Psoas muscle (tissue), 7 donors: ENCODE measurements at regions not wholly inside any gene's neighbourhood (a gene's known extent, or its start where the extent isn't known, plus 50 kb on each side); places are given as distances from the start of the nearest gene placed in this dataset.
"Not testable (repeated sequence)": the region's sequence is repeated elsewhere in the genome, so short reads cannot be mapped to it uniquely, and the experiment has no call there.

Experiments
- ATAC-seq, 4 donors: fragments of 200-7000 bp; cut with Tn5 transposase; one replicate each; pipeline ENCODE4 v1.9.1; 2020; ENCODE audit warnings: moderate library complexity in 3 of 4, mild to moderate bottlenecking in 2 of 4
- DNase-seq, 2 donors: peaks; one replicate each; pipeline ENCODE4 v3.0.0-alpha.2; 2020
- H3K27ac ChIP-seq: fragments of 200-600 bp; one replicate; pipeline ENCODE4 v1.8.0; 2022
- H3K27me3 ChIP-seq, 3 donors: fragments of 200-600 bp in 1 of 3; one replicate each; pipeline versions ENCODE4 v1.6.1 to v1.8.0; 2013 to 2022; ENCODE audit warnings: low read length in 2 of 3, mild to moderate bottlenecking in 2 of 3, moderate library complexity in 1 of 3; ENCODE audit not compliant: insufficient read depth in 3 of 3
- H3K36me3 ChIP-seq, 2 donors: fragments of 200-600 bp in 1 of 2; one replicate each; pipeline versions ENCODE4 v1.6.1 to v1.8.0; 2013 to 2022; ENCODE audit warnings: low read depth in 1 of 2, mild to moderate bottlenecking in 1 of 2, moderate library complexity in 1 of 2; ENCODE audit not compliant: insufficient read depth in 1 of 2
- H3K4me1 ChIP-seq: fragments of 200-600 bp; one replicate; pipeline ENCODE4 v1.8.0; 2022
- H3K4me3 ChIP-seq: fragments of 200-600 bp; one replicate; pipeline ENCODE4 v1.8.0; 2022; ENCODE audit warnings: mild to moderate bottlenecking
- H3K9me3 ChIP-seq: fragments of 200-600 bp; one replicate; pipeline ENCODE4 v1.8.0; 2022
- WGBS, 3 donors: extraction: QIAGEN DNeasy Blood & Tissue Kit; methylation state at CpG; one replicate each; pipeline versions ENCODE4 v1.1.6 to v1.1.7; 2013; 5-methylcytosine and 5-hydroxymethylcytosine counted together
- intact Hi-C, 2 donors: fragments of 100-400 bp; cut with DNase I; formaldehyde crosslinking; loops; one replicate each; pipeline versions ENCODE4 v1.11.0 to v1.14.2; 2022
- TF ChIP-seq, protein P1 (sequence below): fragments of 200-600 bp; IDR thresholded peaks from one replicate; pipeline ENCODE4 v1.8.0; 2022; ENCODE audit warnings: antibody characterized with exemption
- donor health status: healthy with polysubstance abuse.
- donor health status: DM: no; HTN: no; CAD: no; lungs with moderate emphysema.
- donor health status: Bipolar disorder and iron deficiency.
- donor health status: healthy.
- donor health status: DM: yes; HTN: yes; CAD: no.
- donor health status: DM: no; HTN: no; CAD: no.
- donor health status: DM: yes; HTN: yes; CAD: no.

DNA sequence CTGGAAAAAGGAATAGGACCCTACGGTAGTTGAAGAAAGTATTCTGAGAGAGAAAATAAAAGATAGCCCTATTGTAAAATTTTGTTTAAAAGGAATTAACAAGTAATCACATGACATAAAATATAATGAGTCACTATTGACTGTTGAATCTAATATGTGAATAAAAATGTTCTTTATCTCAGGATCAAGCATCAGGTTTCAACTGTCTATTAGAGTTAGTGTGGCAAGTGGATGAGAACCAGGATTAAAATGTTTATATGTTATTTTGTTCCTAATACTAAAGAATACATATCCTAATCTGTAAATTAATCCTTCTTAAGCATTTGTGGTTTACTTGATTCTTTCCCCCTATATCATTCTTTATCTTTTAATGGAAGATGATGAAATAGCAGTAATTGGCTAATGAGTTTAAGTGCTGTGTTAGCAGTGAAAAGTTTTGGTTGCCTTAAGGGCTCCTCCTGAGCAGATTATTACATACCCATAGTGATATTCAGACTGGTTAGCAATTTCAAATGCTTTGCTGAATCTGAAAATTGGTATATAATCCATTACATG is 101.8 kb upstream of the BCHE start:
- H3K27me3 ChIP-seq, result no peaks in the 10 kb centered on the region
- H3K9me3 ChIP-seq, result peaks cover 3% of the 10 kb centered on the region
- no peak overlapping the region for H3K27ac ChIP-seq
- TF ChIP-seq, protein P1, sequence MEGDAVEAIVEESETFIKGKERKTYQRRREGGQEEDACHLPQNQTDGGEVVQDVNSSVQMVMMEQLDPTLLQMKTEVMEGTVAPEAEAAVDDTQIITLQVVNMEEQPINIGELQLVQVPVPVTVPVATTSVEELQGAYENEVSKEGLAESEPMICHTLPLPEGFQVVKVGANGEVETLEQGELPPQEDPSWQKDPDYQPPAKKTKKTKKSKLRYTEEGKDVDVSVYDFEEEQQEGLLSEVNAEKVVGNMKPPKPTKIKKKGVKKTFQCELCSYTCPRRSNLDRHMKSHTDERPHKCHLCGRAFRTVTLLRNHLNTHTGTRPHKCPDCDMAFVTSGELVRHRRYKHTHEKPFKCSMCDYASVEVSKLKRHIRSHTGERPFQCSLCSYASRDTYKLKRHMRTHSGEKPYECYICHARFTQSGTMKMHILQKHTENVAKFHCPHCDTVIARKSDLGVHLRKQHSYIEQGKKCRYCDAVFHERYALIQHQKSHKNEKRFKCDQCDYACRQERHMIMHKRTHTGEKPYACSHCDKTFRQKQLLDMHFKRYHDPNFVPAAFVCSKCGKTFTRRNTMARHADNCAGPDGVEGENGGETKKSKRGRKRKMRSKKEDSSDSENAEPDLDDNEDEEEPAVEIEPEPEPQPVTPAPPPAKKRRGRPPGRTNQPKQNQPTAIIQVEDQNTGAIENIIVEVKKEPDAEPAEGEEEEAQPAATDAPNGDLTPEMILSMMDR, result no peak
- no peak for DNase-seq
- no peak overlapping the region for H3K4me3 ChIP-seq
- WGBS, 3 donors, result 89 to 93% (median 89%) methylated on average over 1 of the region's 1 CpG
- no peak for ATAC-seq
- intact Hi-C loops, result no loop called here
- H3K36me3 ChIP-seq, result no peaks in the 10 kb centered on the region
- no peaks in the 10 kb centered on the region for H3K4me1 ChIP-seq

DNA sequence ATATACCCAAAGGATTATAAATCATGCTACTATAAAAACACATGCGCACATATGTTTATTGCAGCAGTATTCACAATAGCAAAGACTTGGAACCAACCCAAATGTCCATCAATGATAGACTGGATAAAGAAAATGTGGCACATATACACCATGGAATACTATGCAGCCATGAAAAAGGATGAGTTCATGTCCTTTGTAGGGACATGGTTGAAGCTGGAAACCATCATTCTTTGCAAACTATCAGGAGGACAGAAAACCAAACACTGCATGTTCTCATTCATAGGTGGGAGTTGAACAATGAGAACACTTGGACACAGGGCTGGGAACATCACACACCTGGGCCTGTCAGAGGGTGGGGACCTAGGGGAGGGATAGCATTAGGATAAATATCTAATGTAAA is 98.9 kb upstream of the BCHE start:
- H3K4me1 ChIP-seq, H3K9me3 ChIP-seq, H3K27me3 ChIP-seq, ATAC-seq, H3K4me3 ChIP-seq, H3K27ac ChIP-seq, intact Hi-C loops, DNase-seq, H3K36me3 ChIP-seq: not testable (repeated sequence)
- 93 to 100% (median 100%) methylated on average over 1 of the region's 1 CpG for WGBS, 3 donors

DNA sequence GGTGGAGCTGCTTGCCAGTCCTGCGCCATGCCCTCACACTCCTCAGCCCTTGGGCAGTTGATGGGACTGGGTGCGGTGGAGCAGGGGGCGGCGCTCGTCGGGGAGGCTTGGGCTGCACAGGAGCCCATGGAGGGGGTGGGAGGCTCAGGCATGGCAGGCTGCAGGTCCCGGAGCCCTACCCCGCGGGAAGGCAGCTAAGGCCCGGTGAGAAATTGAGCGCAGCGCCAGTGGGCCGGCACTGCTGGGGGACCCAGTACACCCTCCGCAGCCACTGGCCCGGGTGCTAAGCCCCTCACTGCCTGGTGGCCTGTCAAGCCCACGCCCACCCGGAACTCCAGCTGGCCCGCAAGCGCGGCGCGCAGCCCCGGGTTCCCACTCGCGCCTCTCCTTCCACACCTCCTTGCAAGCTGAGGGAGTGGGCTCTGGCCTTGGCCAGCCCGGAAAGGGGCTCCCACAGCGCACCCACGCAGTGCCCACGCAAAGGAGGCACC is 87.1 kb upstream of the BCHE start:
- H3K27ac ChIP-seq, H3K36me3 ChIP-seq, ATAC-seq, H3K4me3 ChIP-seq, intact Hi-C loops, H3K4me1 ChIP-seq, H3K9me3 ChIP-seq, H3K27me3 ChIP-seq, DNase-seq: not testable (repeated sequence)
- 91 to 97% (median 94%) methylated on average over 21 to 29 of the region's 29 CpGs for WGBS, 3 donors

DNA sequence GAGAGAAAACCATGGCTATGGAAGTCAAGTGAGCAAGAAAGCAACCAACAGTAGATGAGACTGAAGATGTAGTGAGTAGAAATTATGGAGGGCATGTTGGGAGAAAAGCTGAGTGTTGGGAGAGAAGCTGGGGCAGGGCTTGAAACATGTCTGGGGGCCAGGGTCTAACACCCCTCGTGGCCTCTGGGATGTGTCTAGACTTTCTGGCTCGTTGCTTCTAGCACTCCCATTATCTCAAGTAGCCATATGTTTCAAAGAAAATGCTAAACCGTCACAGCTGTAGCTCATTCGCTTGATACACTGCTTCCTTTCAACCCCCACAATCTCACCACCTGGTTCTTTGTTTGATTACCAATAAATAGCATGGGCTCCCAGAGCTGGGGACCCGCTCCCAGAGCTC is 83.8 kb upstream of the BCHE start:
- DNase-seq (no peak), ATAC-seq (no peak)
- Histone ChIP-seq H3K4me1 (no peaks in the 10 kb centered on the region), H3K36me3 (no peaks in the 10 kb centered on the region), H3K27me3 (no peaks in the 10 kb centered on the region), H3K4me3 (no peak overlapping the region), H3K27ac (no peak overlapping the region), H3K9me3 (no peaks in the 10 kb centered on the region)
- TF ChIP-seq, protein P1, result no peak
- 61 to 67% (median 65%) methylated on average over 5 of the region's 5 CpGs for WGBS, 3 donors
- intact Hi-C loops, result no loop called here

DNA sequence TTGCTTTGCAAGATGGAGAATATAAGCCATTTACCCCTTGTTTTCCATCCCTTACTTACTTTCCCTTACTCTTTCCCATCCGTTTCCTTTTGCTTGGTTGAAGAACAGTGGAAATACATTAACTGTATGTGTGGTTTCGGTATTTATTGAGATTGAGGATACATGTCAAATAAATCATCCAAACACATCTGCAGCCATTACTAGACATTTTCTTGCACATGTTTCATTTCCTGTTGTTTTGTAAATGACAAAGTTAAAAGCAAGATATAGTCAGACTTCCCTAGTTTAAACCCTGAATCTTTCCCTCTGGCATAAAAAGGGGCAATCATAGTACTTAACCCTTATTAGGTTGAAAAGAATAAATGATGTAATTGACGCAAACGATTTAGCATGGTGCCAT is 82.1 kb upstream of the BCHE start:
- Histone ChIP-seq H3K36me3 (no peaks in the 10 kb centered on the region), H3K4me1 (no peaks in the 10 kb centered on the region), H3K27me3 (no peaks in the 10 kb centered on the region), H3K9me3 (no peaks in the 10 kb centered on the region), H3K4me3 (no peak overlapping the region), H3K27ac (no peak overlapping the region)
- TF ChIP-seq, protein P1, result no peak
- intact Hi-C loops, result no loop called here
- no peak for DNase-seq
- WGBS, 3 donors, result 77 to 82% (median 82%) methylated on average over 4 of the region's 4 CpGs
- ATAC-seq, result no peak

DNA sequence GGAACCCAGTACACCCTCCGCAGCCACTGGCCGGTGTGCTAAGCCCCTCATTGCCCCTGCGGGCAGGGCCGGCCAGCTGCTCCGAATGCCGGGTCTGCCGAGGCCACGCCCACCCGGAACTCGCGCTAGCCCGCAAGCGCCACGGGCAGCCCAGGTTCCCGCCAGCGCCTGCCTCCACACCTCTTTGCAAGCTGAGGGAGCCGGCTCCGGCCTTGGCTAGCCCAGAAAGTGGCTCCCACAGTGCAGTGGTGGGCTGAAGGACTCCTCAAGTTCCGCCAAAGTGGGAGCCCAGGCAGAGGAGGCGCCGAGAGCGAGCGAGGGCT is 81.4 kb upstream of the BCHE start:
- H3K36me3 ChIP-seq, result no peaks in the 10 kb centered on the region
- no peak for ATAC-seq
- DNase-seq, result peak in 1 of 2 donors; percentile 13
- no peaks in the 10 kb centered on the region for H3K4me1 ChIP-seq
- H3K27ac ChIP-seq, result no peak overlapping the region
- no peaks in the 10 kb centered on the region for H3K9me3 ChIP-seq
- TF ChIP-seq, protein P1, result no peak
- H3K4me3 ChIP-seq, result no peak overlapping the region
- intact Hi-C loops, result no loop called here
- H3K27me3 ChIP-seq, result no peaks in the 10 kb centered on the region
- 97% methylated on average over 23 of the region's 23 CpGs for WGBS, 3 donors

DNA sequence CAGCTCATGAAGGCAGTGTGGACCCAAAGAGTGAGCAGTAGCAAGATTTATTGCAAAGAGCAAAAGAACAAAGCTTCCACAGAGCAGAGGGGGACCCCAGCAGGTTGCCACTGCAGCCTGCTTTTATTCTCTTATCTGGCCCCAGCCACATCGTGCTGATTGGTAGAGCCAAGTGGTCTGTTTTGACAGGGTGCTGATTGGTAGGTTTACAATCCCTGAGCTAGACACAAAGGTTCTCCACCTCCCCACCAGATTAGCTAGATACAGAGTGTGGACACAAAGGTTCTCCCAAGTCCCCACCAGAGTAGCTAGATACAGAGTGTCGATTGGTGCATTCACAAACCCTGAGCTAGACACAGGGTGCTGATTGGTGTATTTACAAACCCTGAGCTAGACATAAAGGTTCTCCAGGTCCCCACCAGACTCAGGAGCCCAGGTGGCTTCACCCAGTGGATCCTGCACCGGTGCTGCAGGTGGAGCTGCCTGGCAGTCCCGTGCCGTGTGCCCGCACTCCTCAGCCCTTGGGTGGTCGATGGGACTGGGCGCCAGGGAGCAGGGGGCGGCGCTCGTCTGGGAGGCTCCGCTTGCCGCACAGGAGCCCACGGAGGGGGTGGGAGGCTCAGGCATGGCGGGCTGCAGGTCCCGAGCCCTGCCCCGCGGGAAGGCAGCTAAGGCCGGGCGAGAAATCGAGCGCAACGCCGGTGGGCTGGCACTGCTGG is 80.9 kb upstream of the BCHE start:
- DNase-seq, H3K36me3 ChIP-seq, H3K27me3 ChIP-seq, H3K27ac ChIP-seq, ATAC-seq, H3K9me3 ChIP-seq, H3K4me3 ChIP-seq, intact Hi-C loops, H3K4me1 ChIP-seq: not testable (repeated sequence)
- 95 to 97% (median 97%) methylated on average over 14 to 24 of the region's 24 CpGs for WGBS, 3 donors

DNA sequence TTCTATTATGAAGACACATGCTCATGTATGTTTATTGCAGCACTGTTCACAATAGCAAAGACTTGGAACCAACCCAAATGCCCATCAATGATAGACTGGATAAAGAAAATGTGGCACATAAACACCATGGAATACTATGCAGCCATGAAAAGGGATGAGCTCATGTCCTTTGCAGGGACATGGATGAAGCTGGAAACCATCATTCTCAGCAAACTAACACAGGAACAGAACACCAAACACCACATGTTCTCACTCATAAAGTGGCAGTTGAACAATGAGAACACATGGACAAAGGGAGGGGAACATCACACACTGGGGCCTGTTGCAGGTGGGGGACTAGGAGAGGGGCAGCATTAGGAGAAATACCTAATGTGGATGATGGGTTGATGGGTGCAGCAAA is 77.9 kb upstream of the BCHE start:
- H3K27ac ChIP-seq, H3K36me3 ChIP-seq, H3K4me3 ChIP-seq, DNase-seq, H3K27me3 ChIP-seq, H3K9me3 ChIP-seq, H3K4me1 ChIP-seq, intact Hi-C loops, ATAC-seq: not testable (repeated sequence)
